ENCODE measurements at regions not wholly inside any gene's neighbourhood (a gene's known extent, or its start where the extent isn't known, plus 50 kb on each side); places are given as distances from the start of the nearest gene placed in this dataset.

DNA sequence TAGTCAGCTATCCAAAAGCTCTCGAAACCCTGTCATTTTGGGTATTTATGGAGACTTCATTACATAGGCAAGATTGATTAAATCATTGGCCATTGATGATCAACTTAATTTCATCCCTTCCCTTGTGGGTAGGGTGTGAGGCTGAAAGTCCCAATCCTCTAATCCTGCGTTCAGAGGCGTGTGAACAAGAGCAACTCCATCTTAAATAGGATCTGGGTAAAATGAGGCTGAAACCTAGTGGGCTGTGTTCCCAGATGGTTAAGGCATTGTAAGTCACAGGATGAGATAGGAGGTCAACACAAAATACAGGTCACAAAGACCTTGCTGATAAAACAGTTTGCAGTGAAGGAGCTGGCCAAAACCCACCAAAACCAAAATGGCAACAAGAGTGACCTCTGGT is 641.7 kb upstream of the GJE1 start:
- TF ChIP-seq, protein P1, sequence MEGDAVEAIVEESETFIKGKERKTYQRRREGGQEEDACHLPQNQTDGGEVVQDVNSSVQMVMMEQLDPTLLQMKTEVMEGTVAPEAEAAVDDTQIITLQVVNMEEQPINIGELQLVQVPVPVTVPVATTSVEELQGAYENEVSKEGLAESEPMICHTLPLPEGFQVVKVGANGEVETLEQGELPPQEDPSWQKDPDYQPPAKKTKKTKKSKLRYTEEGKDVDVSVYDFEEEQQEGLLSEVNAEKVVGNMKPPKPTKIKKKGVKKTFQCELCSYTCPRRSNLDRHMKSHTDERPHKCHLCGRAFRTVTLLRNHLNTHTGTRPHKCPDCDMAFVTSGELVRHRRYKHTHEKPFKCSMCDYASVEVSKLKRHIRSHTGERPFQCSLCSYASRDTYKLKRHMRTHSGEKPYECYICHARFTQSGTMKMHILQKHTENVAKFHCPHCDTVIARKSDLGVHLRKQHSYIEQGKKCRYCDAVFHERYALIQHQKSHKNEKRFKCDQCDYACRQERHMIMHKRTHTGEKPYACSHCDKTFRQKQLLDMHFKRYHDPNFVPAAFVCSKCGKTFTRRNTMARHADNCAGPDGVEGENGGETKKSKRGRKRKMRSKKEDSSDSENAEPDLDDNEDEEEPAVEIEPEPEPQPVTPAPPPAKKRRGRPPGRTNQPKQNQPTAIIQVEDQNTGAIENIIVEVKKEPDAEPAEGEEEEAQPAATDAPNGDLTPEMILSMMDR (IDR thresholded peaks at IDR 0.05; ENCODE audit: low read depth, low read length) = no peak
- no peak for TF ChIP-seq POLR2A (IDR thresholded peaks at IDR 0.05; ENCODE audit: extremely low read depth, insufficient read length)
